ENCODE measurements at regions not wholly inside any gene's neighbourhood (a gene's known extent, or its start where the extent isn't known, plus 50 kb on each side); places are given as distances from the start of the nearest gene placed in this dataset.

GRCh38 chr2:118165595-118165994 lies 77.3 kb downstream of the INSIG2 start (continued):
- TF ChIP-seq MTA3 (IDR thresholded peaks at IDR 0.05; ENCODE audit: borderline replicate concordance, low read length): no peak
- no peak for TF ChIP-seq POLR2AphosphoS2 (IDR thresholded peaks at IDR 0.05; ENCODE audit: low read depth, low read length)
- no peak for TF ChIP-seq NFYB (IDR thresholded peaks at IDR 0.05; ENCODE audit: insufficient read depth, low read depth, low read length)
- no peak for TF ChIP-seq POLR2A (IDR thresholded peaks at IDR 0.05; ENCODE audit: low read depth, low read length)
- TF ChIP-seq STAT3 (IDR thresholded peaks at IDR 0.05; ENCODE audit: low read depth, low read length): no peak
- TF ChIP-seq MXI1 (IDR thresholded peaks at IDR 0.05; ENCODE audit: low read depth, low read length): no peak

Data from GM12878 (cell line).